A549 (cell line): ENCODE measurements at regions not wholly inside any gene's neighbourhood (a gene's known extent, or its start where the extent isn't known, plus 50 kb on each side); places are given as distances from the start of the nearest gene placed in this dataset.

ENCODE experiments used
- ATAC-seq, 2 experiments: fragments of 200-7000 bp in 1 of 2; fragments of >200 bp in 1 of 2; cut with Nextera tagmentation in 1 of 2; cut with Tn5 transposase in 1 of 2; 3 replicates each; pipeline versions ENCODE4 v1.8.0 to v1.9.1; 2018 to 2020; ENCODE audit warnings: mild to moderate bottlenecking in 1 of 2, moderate library complexity in 1 of 2
- CTCF ChIA-PET: fragments of 300-600 bp; sonication (Branson Sonifier 250); formaldehyde crosslinking; extraction: SDS; loops from one replicate; lab custom pipeline; 2021; ENCODE audit warnings: antibody characterized with exemption, inconsistent platforms; lab: Yijun Ruan, JAX
- POLR2A ChIA-PET: fragments of 350-600 bp; formaldehyde crosslinking; extraction: SDS; loops from one replicate; lab custom pipeline; 2021; ENCODE audit warnings: antibody characterized with exemption, inconsistent platforms; lab: Yijun Ruan, JAX
- DNase-seq, 2 experiments: peaks; one replicate each; pipeline versions ENCODE4 v3.0.0 to v3.0.0-alpha.2; 2011 to 2016; ENCODE audit warnings: low read depth in 1 of 2, low spot score in 1 of 2
- FAIRE-seq: peaks from 2 replicates; lab custom pipeline; 2011; peaks lifted over from hg19 to GRCh38; lab: Jason Lieb, UNC
- H3K27ac ChIP-seq, 2 experiments: fragments of >200 bp; sonication (Bioruptor Twin); formaldehyde crosslinking; 3 replicates each; pipeline ENCODE4 v1.5.1; 2016 to 2017
- H3K4me1 ChIP-seq: fragments of >200 bp; sonication (Bioruptor Twin); formaldehyde crosslinking; 3 replicates; pipeline ENCODE4 v1.6.1; 2016
- H3K4me2 ChIP-seq: fragments of >200 bp; sonication (Bioruptor Twin); formaldehyde crosslinking; 3 replicates; pipeline ENCODE4 v1.6.1; 2016
- H3K4me3 ChIP-seq: fragments of >200 bp; sonication (Bioruptor Twin); formaldehyde crosslinking; 3 replicates; pipeline ENCODE4 v1.5.1; 2016
- H3K9me3 ChIP-seq: fragments of >200 bp; sonication (Bioruptor Twin); formaldehyde crosslinking; 3 replicates; pipeline ENCODE4 v1.6.1; 2016
- ATOH8 ChIP-seq: fragments of 250-450 bp; sonication (Bioruptor Pico); IDR thresholded peaks from 2 replicates; pipeline ENCODE4 v1.5.0; 2020; ENCODE audit warnings: low read depth, mild to moderate bottlenecking, moderate library complexity
- CHD2 ChIP-seq: fragments of 150-350 bp; IDR thresholded peaks from 2 replicates; pipeline ENCODE4 v1.6.1; 2014; ENCODE audit warnings: low read length; ENCODE audit not compliant: partially characterized antibody
- CHD4 ChIP-seq: fragments of 200-600 bp; sonication (generic); IDR thresholded peaks from 2 replicates; pipeline ENCODE4 v1.6.1; 2016; ENCODE audit warnings: antibody characterized with exemption, mild to moderate bottlenecking, borderline replicate concordance
- EHMT2 ChIP-seq: fragments of 200-600 bp; sonication (generic); IDR thresholded peaks from 2 replicates; pipeline ENCODE4 v1.6.1; 2016; ENCODE audit warnings: antibody characterized with exemption, low read depth, mild to moderate bottlenecking, moderate library complexity
- EP300 ChIP-seq, 2 experiments: fragments of >200 bp; sonication (Bioruptor Twin); formaldehyde crosslinking; IDR thresholded peaks; 2 replicates in 1 of 2; 3 replicates in 1 of 2; pipeline ENCODE4 v1.6.1; 2016 to 2017
- HDAC2 ChIP-seq: fragments of 200-600 bp; sonication (generic); IDR thresholded peaks from 2 replicates; pipeline ENCODE4 v1.6.1; 2016
- HEYL ChIP-seq: fragments of 250-450 bp; sonication (Bioruptor Pico); IDR thresholded peaks from 2 replicates; pipeline ENCODE4 v1.8.0; 2021; ENCODE audit warnings: mild to moderate bottlenecking, moderate library complexity
- HOXB13 ChIP-seq: fragments of 250-450 bp; sonication (Bioruptor Pico); IDR thresholded peaks from 2 replicates; pipeline ENCODE4 v1.5.0; 2020; ENCODE audit warnings: low read depth, mild to moderate bottlenecking, moderate library complexity
- MAX ChIP-seq: IDR thresholded peaks from 2 replicates; pipeline ENCODE4 v1.6.1; 2012
- MAZ ChIP-seq: fragments of 150-350 bp; IDR thresholded peaks from 2 replicates; pipeline ENCODE4 v1.6.1; 2014; ENCODE audit warnings: antibody characterized with exemption, low read depth, low read length, borderline replicate concordance
- NR3C1 ChIP-seq: fragments of >200 bp; sonication (Bioruptor Twin); formaldehyde crosslinking; IDR thresholded peaks from 3 replicates; pipeline ENCODE4 v1.6.1; 2017
- PHF8 ChIP-seq: fragments of 200-600 bp; sonication (generic); IDR thresholded peaks from 2 replicates; pipeline ENCODE4 v1.6.1; 2016; ENCODE audit warnings: low read depth, mild to moderate bottlenecking, antibody characterized with exemption, moderate library complexity, borderline replicate concordance
- POLR2A ChIP-seq: IDR thresholded peaks from 2 replicates; pipeline ENCODE4 v1.6.1; 2012; ENCODE audit warnings: mild to moderate bottlenecking, low read length
- RAD21 ChIP-seq, 2 experiments: fragments of >200 bp in 1 of 2; sonication (Bioruptor Twin) in 1 of 2; formaldehyde crosslinking in 1 of 2; IDR thresholded peaks in 1 of 2; conservative IDR thresholded peaks in 1 of 2; 2 replicates in 1 of 2; 3 replicates in 1 of 2; pipeline ENCODE4 v1.6.1; 2012 to 2018; ENCODE audit warnings: inconsistent platforms in 1 of 2
- RCOR1 ChIP-seq: fragments of 150-350 bp; IDR thresholded peaks from 2 replicates; pipeline ENCODE4 v1.6.1; 2014; ENCODE audit warnings: antibody characterized with exemption, low read length, low read depth
- REST ChIP-seq: fragments of 200-600 bp; sonication (generic); IDR thresholded peaks from 2 replicates; pipeline ENCODE4 v1.6.1; 2016; ENCODE audit warnings: antibody characterized with exemption, mild to moderate bottlenecking, moderate library complexity
- RFX5 ChIP-seq: fragments of 450-650 bp; IDR thresholded peaks from 2 replicates; pipeline ENCODE4 v1.7.1; 2014; ENCODE audit warnings: antibody characterized with exemption, mild to moderate bottlenecking, moderate library complexity
- RNF2 ChIP-seq: fragments of 200-600 bp; sonication (generic); IDR thresholded peaks from 2 replicates; pipeline ENCODE4 v1.6.1; 2016; ENCODE audit warnings: low read depth, mild to moderate bottlenecking, antibody characterized with exemption, moderate library complexity, borderline replicate concordance
- TFCP2L1 ChIP-seq: fragments of 250-450 bp; sonication (Bioruptor Pico); IDR thresholded peaks from 2 replicates; pipeline ENCODE4 v1.5.0; 2021; ENCODE audit warnings: mild to moderate bottlenecking
- TP53 ChIP-seq: fragments of 250-450 bp; sonication (Bioruptor Pico); IDR thresholded peaks from 2 replicates; pipeline ENCODE4 v1.5.0; 2021; ENCODE audit warnings: mild to moderate bottlenecking, moderate library complexity
- USF2 ChIP-seq: fragments of 450-650 bp; IDR thresholded peaks from 2 replicates; pipeline ENCODE4 v1.6.1; 2014; ENCODE audit warnings: antibody characterized with exemption
- ZC3H11A ChIP-seq: fragments of 450-650 bp; IDR thresholded peaks from 2 replicates; pipeline ENCODE4 v1.6.1; 2014; ENCODE audit warnings: antibody characterized with exemption, mild to moderate bottlenecking
- WGBS: methylation state at CpG from one replicate; pipeline ENCODE4 v1.1.6; 2017; ENCODE audit errors: missing lambda C conversion rate; 5-methylcytosine and 5-hydroxymethylcytosine counted together

- H3K4me1 ChIP-seq: no peaks in the 10 kb centered on the region
- TF ChIP-seq USF2: no peak
- no peak for TF ChIP-seq EHMT2
- TF ChIP-seq HEYL (CRISPR knock-in tag): no peak
- TF ChIP-seq HOXB13: no peak
- no peak for TF ChIP-seq ZC3H11A
- TF ChIP-seq POLR2A: no peak
- TF ChIP-seq REST: no peak
- TF ChIP-seq CHD2: no peak
- no peak for TF ChIP-seq RCOR1
- no peak for TF ChIP-seq HDAC2
- TF ChIP-seq RAD21 (conservative IDR thresholded peaks at IDR 0.05 in 1 of 2, IDR thresholded peaks at IDR 0.05 in 1 of 2): no peak
- no peak for TF ChIP-seq EP300 (IDR thresholded peaks at IDR 0.05)
- TF ChIP-seq RFX5: no peak
- TF ChIP-seq MAZ: no peak
- no peak for TF ChIP-seq MAX
- no peaks in the 10 kb centered on the region for H3K9me3 ChIP-seq
- H3K4me2 ChIP-seq: no peak overlapping the region
- POLR2A ChIA-PET: no interaction called here
- DNase-seq (no peak), FAIRE-seq (no peak), ATAC-seq (no peak)
- CTCF ChIA-PET: no interaction called here
- no peak overlapping the region for H3K27ac ChIP-seq
- H3K4me3 ChIP-seq: no peak overlapping the region
- 5% methylated on average over 2 of the region's 2 CpGs for WGBS
Measured at GRCh38 chr1:118254001-118254400, 69.0 kb upstream of the SPAG17 start.

- Histone ChIP-seq H3K27ac (no peak overlapping the region), H3K9me3 (no peaks in the 10 kb centered on the region), H3K4me3 (no peak overlapping the region), H3K4me2 (no peak overlapping the region), H3K4me1 (no peaks in the 10 kb centered on the region)
- ChIA-PET CTCF (no interaction called here), POLR2A (no interaction called here)
- TF ChIP-seq CHD4: no peak
- TF ChIP-seq TP53 (CRISPR knock-in tag): no peak
- DNase-seq (no peak), FAIRE-seq (no peak), ATAC-seq (no peak)
- WGBS: 28% methylated on average over 10 of the region's 10 CpGs
Measured at GRCh38 chr1:118253053-118253915, 68.3 kb upstream of the SPAG17 start.

- no peak for DNase-seq
- TF ChIP-seq NR3C1 (no peak), HOXB13 (no peak), PHF8 (no peak), TFCP2L1 (CRISPR knock-in tag) (no peak), ATOH8 (no peak), MAX (no peak), USF2 (no peak), RNF2 (no peak)
- CTCF ChIA-PET: no interaction called here
- POLR2A ChIA-PET: no interaction called here
- Histone ChIP-seq H3K9me3 (no peaks in the 10 kb centered on the region), H3K27ac (no peak overlapping the region), H3K4me2 (no peak overlapping the region), H3K4me1 (no peaks in the 10 kb centered on the region), H3K4me3 (no peak overlapping the region)
- WGBS: 49% methylated on average over 3 of the region's 3 CpGs
- FAIRE-seq: no peak
- ATAC-seq: no peak
Measured at GRCh38 chr1:118252624-118253023, 67.6 kb upstream of the SPAG17 start.
